ENCODE measurements at regions not wholly inside any gene's neighbourhood (a gene's known extent, or its start where the extent isn't known, plus 50 kb on each side); places are given as distances from the start of the nearest gene placed in this dataset.

DNA sequence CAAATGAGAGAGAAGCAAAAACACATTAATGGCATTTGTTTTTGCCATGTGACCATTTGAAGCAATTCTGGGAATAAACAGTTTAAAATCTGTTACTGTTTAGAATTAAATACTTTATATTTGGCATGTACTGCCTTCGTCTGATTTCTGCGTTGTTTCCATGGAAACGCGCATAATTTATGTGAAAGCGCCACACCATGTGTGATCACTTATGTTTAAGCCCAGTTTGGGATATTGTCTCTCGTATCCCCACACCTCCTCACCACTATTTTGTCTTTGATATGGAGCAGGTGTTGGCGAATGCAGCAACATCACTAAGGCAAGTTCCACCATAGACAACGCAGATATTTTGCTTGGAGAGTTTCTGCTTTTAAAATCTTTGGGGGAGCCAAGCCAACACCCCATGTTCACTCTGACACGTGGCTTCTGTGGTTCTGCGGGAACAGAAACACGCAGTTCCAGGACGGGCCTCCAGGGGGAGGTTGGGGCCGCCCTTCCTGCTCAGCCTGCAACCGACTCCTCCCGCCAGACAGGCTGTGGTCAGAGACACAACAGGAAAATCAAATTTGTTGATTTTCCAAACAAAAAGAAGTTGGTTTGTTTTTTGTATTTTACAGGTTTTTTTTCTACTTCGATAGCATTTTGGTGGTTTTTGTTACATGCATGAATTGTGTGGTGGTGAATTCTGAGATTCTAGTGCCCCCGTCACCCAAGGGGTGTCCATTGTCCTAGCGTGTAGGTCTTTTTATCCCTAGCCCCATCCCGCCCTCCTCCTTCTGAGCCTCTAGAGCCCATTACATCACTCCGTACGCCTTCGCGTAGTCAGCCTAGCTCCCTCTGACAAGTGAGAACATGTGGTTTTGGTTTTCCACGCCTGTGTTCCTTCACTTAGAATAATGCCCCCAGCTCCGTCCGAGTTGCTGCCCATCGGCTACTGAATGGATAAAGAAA lies 101.9 kb upstream of the SFSWAP start:
- DNase-seq (ENCODE audit: low spot score): peak; percentile 93

DNA sequence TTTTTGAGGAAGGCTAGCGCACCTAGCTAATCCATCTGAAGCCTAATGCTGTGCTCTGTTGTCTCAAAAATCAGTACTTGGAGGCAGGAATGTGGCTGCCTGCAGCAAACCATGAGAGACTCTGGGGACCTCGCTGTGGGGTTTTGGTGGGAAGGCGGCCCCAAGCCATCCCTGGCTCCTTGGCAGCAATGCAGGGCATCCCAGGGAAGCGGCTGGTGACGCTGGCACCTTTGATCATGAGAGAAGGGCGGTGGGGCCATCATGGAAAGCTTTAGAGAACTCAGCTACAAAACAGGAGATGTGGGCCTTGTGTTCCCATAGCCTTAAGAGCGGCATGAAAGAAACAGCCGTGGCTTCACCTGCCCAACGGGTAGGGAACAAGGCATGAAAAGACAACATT lies 101.1 kb upstream of the SFSWAP start:
- DNase-seq (ENCODE audit: low spot score): no peak

- no peak for DNase-seq (ENCODE audit: low spot score)
Observed at GRCh38 chr12:131610181-131610580, 100.7 kb upstream of the SFSWAP start.

DNA sequence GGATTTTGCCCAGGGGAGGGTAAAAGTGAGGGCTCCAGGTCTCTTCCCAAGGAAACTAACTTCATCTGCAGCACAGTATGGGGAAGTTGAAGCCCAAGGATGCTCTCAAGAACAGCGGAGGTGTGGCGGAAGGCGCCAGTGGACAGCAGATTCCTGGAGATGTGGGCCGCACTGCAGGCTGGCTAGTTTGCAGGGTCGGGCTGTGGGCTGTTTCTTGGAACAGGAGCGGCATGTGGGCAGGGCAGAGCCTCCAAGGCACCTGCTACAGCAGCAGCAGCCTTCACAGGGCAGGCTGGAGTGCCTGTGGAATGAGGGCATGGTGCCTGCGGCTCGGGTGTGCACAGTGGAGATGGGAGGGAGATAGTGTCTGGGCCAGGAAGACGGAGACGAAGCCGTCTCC lies 100.0 kb upstream of the SFSWAP start:
- DNase-seq (ENCODE audit: low spot score): no peak

DNA sequence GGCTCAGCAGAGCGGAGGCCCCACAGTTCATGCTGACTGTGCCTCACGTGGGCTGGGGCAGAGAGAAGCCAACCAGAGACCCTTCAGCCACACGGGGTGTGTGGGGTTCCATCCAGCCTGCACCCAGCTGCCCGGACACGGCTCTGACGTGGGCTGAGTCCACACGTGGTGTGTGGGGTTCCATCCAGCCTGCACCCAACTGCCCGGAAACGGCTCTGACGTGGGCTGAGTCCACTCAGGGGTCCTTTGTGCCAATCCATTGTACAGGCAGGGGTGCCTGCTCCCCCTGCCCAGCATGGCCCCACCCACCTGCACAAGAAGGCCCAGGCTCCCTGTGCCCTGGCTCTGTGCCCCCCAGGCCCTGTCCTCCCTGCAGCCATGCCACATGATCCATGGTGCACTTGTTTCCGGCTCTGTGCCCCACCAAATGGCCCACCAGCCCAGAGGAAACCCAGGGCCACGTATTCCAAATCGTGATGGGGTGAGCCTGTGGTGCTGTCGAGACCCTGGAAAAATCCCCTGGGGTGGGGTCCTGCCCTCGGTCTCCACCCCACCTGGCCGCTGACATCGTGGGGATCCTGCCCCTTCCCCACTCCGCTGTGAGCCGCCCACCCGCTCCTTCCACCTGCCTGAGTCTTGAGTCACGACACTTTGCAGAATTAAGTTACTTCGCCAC lies 99.3 kb upstream of the SFSWAP start:
- DNase-seq (ENCODE audit: low spot score): no peak

DNA sequence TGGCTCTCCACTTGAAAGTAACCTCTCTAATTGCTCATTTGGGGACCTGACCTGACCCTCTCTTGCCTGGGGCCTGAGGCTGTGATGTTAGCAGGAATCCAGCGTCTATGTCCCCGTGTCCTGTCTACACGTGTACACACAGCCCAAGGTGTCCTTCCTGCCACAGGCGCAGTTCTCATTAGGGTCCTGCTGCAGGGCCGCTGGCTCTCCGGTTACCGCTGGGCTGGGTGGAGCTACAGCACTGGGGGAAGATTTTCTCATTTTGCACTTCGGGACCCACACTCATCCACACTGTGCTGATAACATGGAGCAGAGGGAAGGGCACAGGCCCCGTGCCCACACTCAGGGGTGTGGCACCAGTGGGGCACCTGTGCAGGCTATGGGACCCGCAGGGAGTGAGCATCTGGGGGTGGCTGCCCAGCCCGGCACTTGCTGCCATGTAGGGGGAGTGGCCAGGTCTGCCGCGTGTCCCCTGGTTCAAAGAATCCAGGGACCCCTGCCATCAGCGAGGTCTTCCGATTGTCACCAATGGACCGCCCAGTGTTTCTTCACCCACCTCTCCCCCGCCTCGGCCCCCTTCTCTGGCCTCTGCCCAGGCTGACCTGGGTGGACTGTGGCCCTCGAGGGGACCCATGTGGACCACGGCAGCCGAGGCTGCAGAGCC lies 98.7 kb upstream of the SFSWAP start:
- no peak for DNase-seq (ENCODE audit: low spot score)

DNA sequence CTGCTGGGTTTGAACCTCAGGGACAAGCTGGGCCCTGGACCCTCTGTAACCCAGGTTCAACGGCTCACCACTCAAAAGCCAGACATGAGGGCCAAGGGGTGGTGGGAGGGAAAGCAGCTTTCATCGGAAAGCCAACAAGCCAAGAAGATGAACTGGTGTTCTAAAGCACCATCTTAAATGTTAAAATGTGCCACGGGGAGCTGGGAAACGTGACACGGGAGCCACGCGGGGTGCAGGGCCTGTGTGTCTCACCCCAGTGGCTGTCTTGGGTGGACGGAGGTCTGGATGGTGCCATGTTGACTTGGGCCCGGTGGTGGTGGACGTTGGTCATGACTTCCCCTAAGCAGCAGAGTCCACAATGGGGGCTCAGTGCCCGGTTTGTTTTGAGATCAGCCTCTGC lies 97.7 kb upstream of the SFSWAP start:
- DNase-seq (ENCODE audit: low spot score): no peak

- no peak for DNase-seq (ENCODE audit: low spot score)
Observed at GRCh38 chr12:131613678-131614077, 97.2 kb upstream of the SFSWAP start.

GRCh38 chr12:131615326-131616042 lies 95.4 kb upstream of the SFSWAP start:
- DNase-seq (ENCODE audit: low spot score): no peak

- DNase-seq (ENCODE audit: low spot score): no peak
Observed at GRCh38 chr12:131616043-131616700, 94.7 kb upstream of the SFSWAP start.

- no peak for DNase-seq (ENCODE audit: low spot score)
Observed at GRCh38 chr12:131616738-131617137, 94.2 kb upstream of the SFSWAP start.

GRCh38 chr12:131617179-131617578 lies 93.7 kb upstream of the SFSWAP start:
- no peak for DNase-seq (ENCODE audit: low spot score)

DNA sequence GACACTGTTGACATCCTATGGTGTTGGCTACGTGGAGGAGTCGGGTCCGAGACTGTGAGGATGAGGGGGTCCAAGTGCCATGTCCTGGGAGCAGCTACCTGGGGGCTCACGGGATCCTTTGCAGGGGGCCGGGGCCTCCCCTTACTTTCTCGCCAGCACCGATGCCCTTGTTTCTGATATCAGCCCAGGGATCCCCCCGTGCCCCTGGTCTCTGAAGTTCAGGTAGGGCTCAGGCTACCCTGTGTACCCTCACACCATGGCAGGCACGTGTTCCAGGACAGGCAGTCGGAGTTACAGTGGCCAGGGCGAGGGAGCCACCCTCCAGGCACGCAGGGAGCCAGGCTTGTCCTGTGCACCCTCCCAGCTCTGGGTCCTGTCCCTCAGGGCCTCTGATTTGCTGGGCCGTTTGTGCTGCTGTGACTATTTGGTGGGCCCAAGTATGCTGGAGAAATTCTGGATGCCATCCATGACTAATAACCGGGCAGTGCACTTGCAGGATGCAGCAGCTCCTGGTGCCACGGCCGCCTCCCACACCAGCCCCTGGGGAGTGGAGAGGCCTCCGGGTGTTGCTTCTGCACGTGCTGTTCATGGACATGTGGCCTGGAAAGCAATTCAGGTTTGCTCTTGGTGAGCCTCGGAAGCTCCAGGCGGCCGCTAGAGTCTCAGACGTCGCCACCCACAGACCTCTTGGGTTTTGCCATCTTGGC lies 93.1 kb upstream of the SFSWAP start:
- no peak for DNase-seq (ENCODE audit: low spot score)

DNA sequence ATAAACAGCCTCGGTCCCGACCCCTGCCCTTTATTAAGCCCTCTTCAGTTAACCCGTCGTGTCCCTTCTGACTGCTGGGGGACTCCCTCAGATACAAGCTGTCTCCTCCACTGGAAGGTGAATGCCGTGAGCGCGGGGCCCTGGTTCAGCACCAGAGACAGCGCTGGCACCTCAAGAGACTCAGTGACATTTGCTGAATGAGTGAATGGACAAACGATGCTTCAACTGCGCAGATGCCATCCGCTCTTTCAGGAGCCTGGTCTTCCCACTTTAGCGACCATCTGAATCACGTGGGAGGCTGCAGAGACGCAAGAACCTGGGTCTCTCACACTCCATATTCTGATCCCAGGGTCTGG lies 92.6 kb upstream of the SFSWAP start:
- no peak for DNase-seq (ENCODE audit: low spot score)

GRCh38 chr12:131618701-131619100 lies 92.2 kb upstream of the SFSWAP start:
- DNase-seq (ENCODE audit: low spot score): no peak

DNA sequence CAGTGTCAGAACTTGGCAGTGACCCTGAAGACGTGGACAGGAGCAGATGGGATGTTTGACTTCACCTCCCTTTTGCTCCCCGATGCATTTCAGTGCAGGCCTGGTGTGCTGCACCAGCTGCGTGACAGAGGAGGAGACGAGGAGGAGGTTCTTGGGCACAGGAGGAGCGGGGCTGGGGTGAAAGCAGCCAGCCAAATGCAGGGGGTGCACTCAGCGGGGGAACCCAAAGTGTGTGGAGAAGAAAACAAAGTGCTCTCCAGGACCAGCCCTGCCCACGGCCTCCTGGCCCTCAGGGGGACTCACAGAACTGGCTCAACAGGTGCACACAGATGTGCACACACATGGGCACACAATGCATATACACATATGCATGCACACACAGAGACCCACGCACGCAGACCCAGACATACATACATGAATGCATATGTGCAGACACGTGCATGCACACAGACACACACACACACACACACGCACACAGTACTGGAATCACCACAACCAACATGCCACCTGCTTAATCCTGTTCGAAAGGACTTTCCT lies 91.7 kb upstream of the SFSWAP start:
- DNase-seq (ENCODE audit: low spot score): no peak

DNA sequence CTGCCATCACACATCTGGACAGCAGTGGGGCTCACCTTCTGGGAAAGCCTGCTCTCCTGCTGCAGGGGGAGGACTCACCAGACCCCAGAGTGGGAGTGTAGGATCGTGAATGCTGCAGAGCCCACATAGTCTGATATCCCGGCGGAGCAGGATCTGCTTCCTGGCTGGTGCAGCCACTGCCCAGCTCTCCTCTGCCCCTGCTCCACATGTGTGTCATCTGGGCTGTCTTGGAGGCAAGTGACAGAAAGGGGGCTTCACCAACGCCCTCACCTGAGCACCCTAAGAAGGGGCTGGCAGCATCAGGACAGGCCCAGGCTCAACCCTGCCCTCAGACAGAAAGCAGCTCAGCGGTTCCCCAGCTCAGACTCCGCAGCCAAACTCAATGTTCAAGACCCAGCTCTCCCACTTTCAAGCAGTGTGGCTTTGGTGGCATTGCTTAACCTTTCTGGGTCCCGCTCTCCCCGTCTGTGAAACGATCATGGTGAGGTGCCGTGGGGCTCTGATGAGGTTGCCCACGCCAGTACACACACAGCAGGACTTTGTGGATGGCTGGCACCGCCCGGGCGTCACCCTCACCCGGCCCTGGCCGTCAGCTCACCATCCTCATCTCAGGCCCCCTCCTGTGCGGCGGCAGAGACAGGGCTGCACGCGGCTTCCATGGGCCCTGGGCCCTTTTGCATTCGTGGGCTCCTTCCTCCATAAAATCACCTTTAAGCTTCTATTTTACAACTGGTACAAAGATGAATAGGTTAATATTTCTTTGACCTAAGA lies 91.0 kb upstream of the SFSWAP start:
- DNase-seq (ENCODE audit: low spot score): no peak

DNA sequence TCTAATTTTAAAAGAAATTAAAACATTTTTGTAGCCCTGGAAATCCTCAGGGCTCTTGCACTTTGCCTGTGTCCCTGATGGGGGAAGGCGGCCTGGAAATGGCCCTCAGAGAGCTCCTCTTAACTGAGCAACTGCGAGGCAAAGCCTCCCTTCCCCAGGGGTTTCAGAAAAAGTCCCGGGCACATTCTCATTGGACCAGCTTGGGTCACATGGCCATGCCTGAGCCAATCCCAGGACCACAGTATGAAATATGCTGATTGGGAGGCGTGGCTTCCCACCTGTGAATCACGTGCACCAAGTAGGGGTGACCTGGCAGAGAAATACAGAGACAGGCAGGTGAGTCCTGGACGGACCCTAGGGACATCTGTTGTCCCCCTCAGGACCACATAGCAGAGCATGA lies 90.4 kb upstream of the SFSWAP start:
- no peak for DNase-seq (ENCODE audit: low spot score)

DNA sequence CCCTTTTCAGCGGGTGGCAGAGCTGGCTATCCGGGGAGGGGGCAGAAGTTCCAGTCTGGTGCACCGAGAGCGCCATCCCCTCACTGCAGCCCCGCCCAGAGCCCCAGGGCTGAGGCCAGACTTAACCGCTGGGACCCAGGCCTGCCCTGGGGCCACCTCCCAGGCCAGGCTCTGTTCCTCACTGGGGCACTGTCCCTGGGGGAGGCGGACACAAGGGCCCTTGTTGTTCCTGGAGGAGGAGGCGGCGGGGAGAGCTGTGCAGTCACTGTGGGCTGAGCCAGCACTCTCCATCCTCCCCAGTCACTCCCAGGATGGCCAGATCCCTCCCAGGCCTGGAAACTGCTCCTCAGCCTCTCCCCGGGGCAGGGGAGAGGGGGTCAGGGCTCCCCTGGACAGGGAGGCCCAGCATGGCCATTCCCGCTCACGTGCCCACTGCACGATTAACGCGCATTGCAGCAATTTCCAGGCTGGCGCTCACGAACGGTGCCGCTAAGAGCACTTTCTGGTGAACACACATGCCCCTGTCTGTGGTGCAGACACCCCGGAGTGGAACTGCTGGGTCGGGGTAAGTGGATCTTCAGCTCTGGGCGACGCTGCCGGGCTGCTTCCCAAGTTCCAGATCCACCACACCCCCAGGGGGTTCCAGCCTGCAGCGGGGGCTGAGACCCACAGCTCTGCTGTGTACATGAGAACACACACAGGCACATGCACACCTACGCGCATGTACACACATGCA lies 89.8 kb upstream of the SFSWAP start:
- DNase-seq (ENCODE audit: low spot score): no peak
